ENCODE measurements at regions not wholly inside any gene's neighbourhood (a gene's known extent, or its start where the extent isn't known, plus 50 kb on each side); places are given as distances from the start of the nearest gene placed in this dataset.
"Not testable (repeated sequence)": the region's sequence is repeated elsewhere in the genome, so short reads cannot be mapped to it uniquely, and the experiment has no call there.

- DNase-seq (ENCODE audit: low read depth in 4 of 4, low spot score in 2 of 4), result no peak
These were observed 576.9 kb downstream of the EBF1 start for GRCh38 chr5:158522776-158523175.

- no peak for DNase-seq (ENCODE audit: low read depth in 4 of 4, low spot score in 2 of 4)
These were observed 577.7 kb downstream of the EBF1 start for GRCh38 chr5:158521995-158522394.

GRCh38 chr5:158519433-158520021 lies 580.2 kb downstream of the EBF1 start:
- DNase-seq (ENCODE audit: low read depth in 4 of 4, low spot score in 2 of 4), result no peak

- no peak for DNase-seq (ENCODE audit: low read depth in 4 of 4, low spot score in 2 of 4)
These were observed 583.2 kb downstream of the EBF1 start for GRCh38 chr5:158516521-158516920.

- DNase-seq (ENCODE audit: low read depth in 4 of 4, low spot score in 2 of 4), result no peak
These were observed 584.7 kb downstream of the EBF1 start for GRCh38 chr5:158514986-158515359.

GRCh38 chr5:158514319-158514985 lies 585.3 kb downstream of the EBF1 start:
- DNase-seq (ENCODE audit: low read depth in 4 of 4, low spot score in 2 of 4), result no peak

- DNase-seq (ENCODE audit: low read depth in 4 of 4, low spot score in 2 of 4), result no peak
These were observed 586.0 kb downstream of the EBF1 start for GRCh38 chr5:158513490-158514318.

- DNase-seq (ENCODE audit: low read depth in 4 of 4, low spot score in 2 of 4), result no peak
These were observed 588.3 kb downstream of the EBF1 start for GRCh38 chr5:158511454-158511853.

- DNase-seq (ENCODE audit: low read depth in 4 of 4, low spot score in 2 of 4), result no peak
These were observed 589.2 kb downstream of the EBF1 start for GRCh38 chr5:158510479-158510878.

- no peak for DNase-seq (ENCODE audit: low read depth in 4 of 4, low spot score in 2 of 4)
These were observed 593.1 kb downstream of the EBF1 start for GRCh38 chr5:158506648-158507047.

GRCh38 chr5:158502686-158503085 lies 597.0 kb downstream of the EBF1 start:
- no peak for DNase-seq (ENCODE audit: low read depth in 4 of 4, low spot score in 2 of 4)

- no peak for DNase-seq (ENCODE audit: low read depth in 4 of 4, low spot score in 2 of 4)
These were observed 599.8 kb downstream of the EBF1 start for GRCh38 chr5:158499892-158500418.

- DNase-seq (ENCODE audit: low read depth in 4 of 4, low spot score in 2 of 4), result no peak
These were observed 600.4 kb downstream of the EBF1 start for GRCh38 chr5:158499075-158499891.

- DNase-seq (ENCODE audit: low read depth in 4 of 4, low spot score in 2 of 4), result no peak
These were observed 603.1 kb downstream of the EBF1 start for GRCh38 chr5:158496624-158497023.

GRCh38 chr5:158494541-158494940 lies 605.2 kb downstream of the EBF1 start:
- no peak for DNase-seq (ENCODE audit: low read depth in 4 of 4, low spot score in 2 of 4)

- DNase-seq (ENCODE audit: low read depth in 4 of 4, low spot score in 2 of 4), result not testable (repeated sequence)
These were observed 605.7 kb downstream of the EBF1 start for GRCh38 chr5:158494044-158494443.

GRCh38 chr5:158492841-158493242 lies 606.9 kb downstream of the EBF1 start:
- no peak for DNase-seq (ENCODE audit: low read depth in 4 of 4, low spot score in 2 of 4)

GRCh38 chr5:158492136-158492535 lies 607.6 kb downstream of the EBF1 start:
- no peak for DNase-seq (ENCODE audit: low read depth in 4 of 4, low spot score in 2 of 4)

- no peak for DNase-seq (ENCODE audit: low read depth in 4 of 4, low spot score in 2 of 4)
These were observed 612.1 kb downstream of the EBF1 start for GRCh38 chr5:158487664-158488063.

- no peak for DNase-seq (ENCODE audit: low read depth in 4 of 4, low spot score in 2 of 4)
These were observed 612.6 kb downstream of the EBF1 start for GRCh38 chr5:158487156-158487555.

- DNase-seq (ENCODE audit: low read depth in 4 of 4, low spot score in 2 of 4), result no peak
These were observed 613.1 kb downstream of the EBF1 start for GRCh38 chr5:158486566-158486965.
